ENCODE measurements at regions not wholly inside any gene's neighbourhood (a gene's known extent, or its start where the extent isn't known, plus 50 kb on each side); places are given as distances from the start of the nearest gene placed in this dataset.

DNA sequence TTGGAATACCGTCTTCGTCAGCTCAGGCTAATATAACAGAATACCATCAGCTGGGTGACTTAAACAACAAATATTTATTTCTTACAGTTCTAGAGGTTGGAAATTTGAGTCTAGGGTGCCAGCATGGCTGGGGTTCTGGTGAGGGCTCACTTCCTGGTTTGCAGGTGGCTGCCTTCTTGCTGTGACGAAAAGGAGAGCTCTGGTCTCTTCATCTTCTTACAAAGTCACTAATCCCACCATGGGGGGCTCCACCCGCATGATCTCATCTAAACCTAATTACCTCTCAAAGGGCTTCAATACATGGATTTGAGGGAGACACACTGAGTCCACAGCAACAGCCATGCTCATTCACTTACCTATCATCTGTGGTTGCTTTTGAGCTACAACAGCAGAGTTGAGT is 78.3 kb downstream of the PSMG1 start:
- no peak for DNase-seq (ENCODE audit: low spot score)
- TF ChIP-seq, protein P1, sequence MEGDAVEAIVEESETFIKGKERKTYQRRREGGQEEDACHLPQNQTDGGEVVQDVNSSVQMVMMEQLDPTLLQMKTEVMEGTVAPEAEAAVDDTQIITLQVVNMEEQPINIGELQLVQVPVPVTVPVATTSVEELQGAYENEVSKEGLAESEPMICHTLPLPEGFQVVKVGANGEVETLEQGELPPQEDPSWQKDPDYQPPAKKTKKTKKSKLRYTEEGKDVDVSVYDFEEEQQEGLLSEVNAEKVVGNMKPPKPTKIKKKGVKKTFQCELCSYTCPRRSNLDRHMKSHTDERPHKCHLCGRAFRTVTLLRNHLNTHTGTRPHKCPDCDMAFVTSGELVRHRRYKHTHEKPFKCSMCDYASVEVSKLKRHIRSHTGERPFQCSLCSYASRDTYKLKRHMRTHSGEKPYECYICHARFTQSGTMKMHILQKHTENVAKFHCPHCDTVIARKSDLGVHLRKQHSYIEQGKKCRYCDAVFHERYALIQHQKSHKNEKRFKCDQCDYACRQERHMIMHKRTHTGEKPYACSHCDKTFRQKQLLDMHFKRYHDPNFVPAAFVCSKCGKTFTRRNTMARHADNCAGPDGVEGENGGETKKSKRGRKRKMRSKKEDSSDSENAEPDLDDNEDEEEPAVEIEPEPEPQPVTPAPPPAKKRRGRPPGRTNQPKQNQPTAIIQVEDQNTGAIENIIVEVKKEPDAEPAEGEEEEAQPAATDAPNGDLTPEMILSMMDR (IDR thresholded peaks at IDR 0.05; ENCODE audit: extremely low read depth, missing control alignments) = no peak

DNA sequence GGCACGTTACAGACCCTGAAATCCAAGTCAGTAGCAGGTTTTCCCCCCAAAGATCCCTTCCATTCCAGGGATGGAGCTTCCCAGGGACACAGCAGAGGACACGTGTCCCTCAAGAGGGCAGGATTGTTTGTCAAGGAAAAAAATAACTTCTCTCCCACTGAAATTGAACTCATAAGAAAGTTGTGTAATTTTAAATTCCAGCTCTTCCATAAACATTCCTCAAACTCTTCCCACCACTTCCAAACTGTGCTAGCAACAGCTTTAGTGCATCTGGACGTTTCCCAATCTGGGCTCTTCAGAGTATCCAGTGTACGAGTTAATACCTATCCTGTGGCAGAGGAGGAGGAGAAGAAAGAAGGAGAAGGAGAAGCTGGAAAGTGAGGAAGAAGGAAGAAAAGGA is 79.6 kb downstream of the PSMG1 start:
- TF ChIP-seq, protein P1 (IDR thresholded peaks at IDR 0.05; ENCODE audit: extremely low read depth, missing control alignments) = no peak
- DNase-seq (ENCODE audit: low spot score) = no peak

DNA sequence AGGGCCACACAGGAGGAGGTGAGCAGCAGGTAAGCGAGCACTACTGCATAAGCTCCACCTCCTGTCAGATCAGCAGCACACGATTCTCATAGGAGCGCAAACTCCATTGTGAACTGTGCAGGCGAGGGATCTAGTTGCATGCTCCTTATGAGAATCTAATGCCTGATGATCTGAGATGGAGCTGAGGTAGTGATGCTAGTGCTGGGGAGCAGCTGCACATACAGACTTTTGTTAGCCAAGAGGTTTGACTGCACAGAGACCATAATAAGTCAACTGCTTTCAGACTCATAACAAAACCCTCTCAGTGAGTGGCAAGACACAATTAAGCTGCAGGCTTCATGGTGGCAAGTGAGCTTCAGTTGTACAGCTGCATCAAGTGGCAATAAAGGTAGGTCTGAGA is 83.4 kb downstream of the PSMG1 start:
- TF ChIP-seq, protein P1 (IDR thresholded peaks at IDR 0.05; ENCODE audit: extremely low read depth, missing control alignments) = no peak
- no peak for DNase-seq (ENCODE audit: low spot score)

DNA sequence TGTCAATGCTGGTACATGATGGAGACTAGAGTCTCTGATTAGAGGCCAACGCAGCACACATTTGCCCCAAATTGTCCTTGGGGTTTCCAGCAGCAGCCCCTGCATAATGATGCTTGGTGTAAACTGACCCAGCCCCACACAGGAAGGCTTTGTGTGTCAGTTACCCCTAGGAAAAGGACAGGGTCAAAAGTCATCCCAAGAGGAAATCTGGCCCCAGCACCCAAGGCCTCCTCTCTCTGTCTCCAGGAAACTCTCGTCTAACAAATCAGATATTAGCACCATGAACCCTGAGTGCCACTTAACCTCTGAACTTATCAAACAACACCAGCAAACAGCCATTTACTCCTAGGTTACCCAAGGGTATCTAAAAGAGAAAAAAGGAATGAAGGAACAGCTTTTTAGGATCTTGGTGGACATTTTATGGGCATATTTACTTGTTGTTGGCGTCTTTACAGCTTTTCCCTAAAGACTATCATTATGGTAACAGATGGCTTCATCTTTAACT is 84.5 kb downstream of the PSMG1 start:
- TF ChIP-seq, protein P1 (IDR thresholded peaks at IDR 0.05; ENCODE audit: extremely low read depth, missing control alignments) = no peak
- DNase-seq (ENCODE audit: low spot score) = no peak

DNA sequence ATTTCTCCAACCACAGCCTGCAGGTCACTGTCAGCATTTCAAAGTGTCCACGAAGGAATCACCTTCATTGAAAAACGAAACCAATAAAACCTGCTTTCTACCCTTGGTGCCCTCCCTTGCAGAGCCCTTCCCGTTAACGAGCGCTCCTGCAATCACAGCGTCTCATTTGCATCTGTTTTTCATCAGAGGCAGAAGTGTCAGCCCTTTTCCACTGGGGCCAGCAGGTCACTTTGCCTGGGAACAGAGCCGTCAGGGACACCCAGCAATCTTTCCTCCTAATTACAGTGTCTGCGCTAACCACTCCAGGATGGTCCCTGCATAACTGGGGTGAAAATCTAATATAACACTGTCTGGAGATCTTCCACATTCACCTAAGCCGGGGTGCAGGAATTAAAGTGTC is 85.3 kb downstream of the PSMG1 start:
- DNase-seq (ENCODE audit: low spot score) = no peak
- TF ChIP-seq, protein P1 (IDR thresholded peaks at IDR 0.05; ENCODE audit: extremely low read depth, missing control alignments) = no peak

DNA sequence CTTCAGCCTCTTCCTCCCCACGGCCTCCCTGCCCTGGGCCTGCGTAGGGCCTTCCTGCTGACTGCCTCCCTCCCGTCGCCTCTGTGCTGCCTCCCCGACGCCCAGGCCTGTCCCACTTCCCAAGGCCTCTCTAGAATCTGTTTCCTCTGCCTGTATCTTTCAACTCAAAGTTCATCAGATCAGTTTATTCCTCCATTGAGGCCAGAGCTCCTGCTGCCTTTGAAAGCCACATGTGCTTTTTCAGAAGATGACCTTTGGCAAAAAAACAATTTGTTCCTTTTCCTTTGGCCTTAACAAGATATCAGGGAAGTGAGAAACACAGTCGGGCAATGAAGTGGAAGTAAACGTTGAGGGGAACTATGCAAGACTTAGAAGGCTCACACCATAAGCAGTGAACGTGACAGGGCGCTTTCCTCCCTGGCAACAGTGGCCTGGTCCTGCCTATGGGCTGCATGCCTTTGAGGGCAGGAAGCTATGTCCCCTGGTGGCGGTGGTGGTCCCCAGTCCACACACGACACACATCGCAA is 85.9 kb downstream of the PSMG1 start:
- TF ChIP-seq, protein P1 (IDR thresholded peaks at IDR 0.05; ENCODE audit: extremely low read depth, missing control alignments) = no peak
- DNase-seq (ENCODE audit: low spot score) = no peak

DNA sequence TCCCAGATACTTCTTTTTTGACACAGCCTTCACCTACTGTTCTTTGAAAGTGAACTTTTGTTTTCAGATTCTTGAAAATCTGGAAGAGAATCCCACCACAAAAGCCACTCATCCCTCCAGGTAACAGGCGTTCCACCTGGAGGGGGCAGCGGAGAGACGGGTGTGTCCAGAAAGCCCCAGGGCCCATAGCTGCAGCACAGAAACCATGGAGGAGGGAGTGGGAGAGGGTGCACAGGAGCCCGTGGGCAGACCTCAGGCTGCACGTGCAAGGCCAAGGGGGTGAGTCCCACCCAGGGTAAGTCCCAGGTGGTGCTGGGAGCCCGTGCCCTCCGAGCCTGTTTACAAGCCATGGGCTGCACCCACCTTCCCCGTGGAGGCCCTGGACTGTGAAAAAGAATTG is 86.5 kb downstream of the PSMG1 start:
- TF ChIP-seq, protein P1 (IDR thresholded peaks at IDR 0.05; ENCODE audit: extremely low read depth, missing control alignments) = no peak
- no peak for DNase-seq (ENCODE audit: low spot score)
